Lung (tissue), 11 donors: ENCODE measurements at regions not wholly inside any gene's neighbourhood (a gene's known extent, or its start where the extent isn't known, plus 50 kb on each side); places are given as distances from the start of the nearest gene placed in this dataset.

Experiments used
- ATAC-seq: fragments of 200-7000 bp; cut with Tn5 transposase; one replicate; pipeline ENCODE4 v1.9.1; 2020; ENCODE audit warnings: moderate number of reproducible peaks; ENCODE audit not compliant: insufficient read depth, low FRiP score
- DNase-seq, 3 donors: peaks; one replicate each; pipeline ENCODE4 v3.0.0-alpha.2; 2013 to 2017
- H3K27ac ChIP-seq, 2 donors: one replicate each; pipeline ENCODE4 v1.5.1; 2013; ENCODE audit warnings: mild to moderate bottlenecking in 2 of 2, moderate library complexity in 2 of 2, control low read depth in 1 of 2, inconsistent platforms in 1 of 2, low read depth in 1 of 2, low read length in 1 of 2
- H3K27me3 ChIP-seq, 3 donors: one replicate each; pipeline ENCODE4 v1.5.1; 2013; ENCODE audit warnings: low read length in 2 of 3; ENCODE audit not compliant: control insufficient read depth in 3 of 3, insufficient read depth in 3 of 3
- H3K36me3 ChIP-seq, 4 donors: one replicate each; pipeline ENCODE4 v1.5.1; 2013; ENCODE audit warnings: low read length in 4 of 4, mild to moderate bottlenecking in 1 of 4, moderate library complexity in 1 of 4; ENCODE audit not compliant: control insufficient read depth in 4 of 4, insufficient read depth in 4 of 4
- H3K4me1 ChIP-seq, 5 donors: one replicate each; pipeline ENCODE4 v1.5.1; 2013; ENCODE audit warnings: low read length in 5 of 5, mild to moderate bottlenecking in 2 of 5, moderate library complexity in 1 of 5; ENCODE audit not compliant: control insufficient read depth in 5 of 5, insufficient read depth in 5 of 5
- H3K4me3 ChIP-seq: one replicate; pipeline ENCODE4 v1.5.1; 2013; ENCODE audit warnings: mild to moderate bottlenecking, control low read depth, moderate library complexity
- H3K9ac ChIP-seq, 2 donors: one replicate each; pipeline ENCODE4 v1.5.1; 2013; ENCODE audit warnings: low read length in 2 of 2, control low read depth in 1 of 2; ENCODE audit not compliant: insufficient read depth in 1 of 2
- H3K9me3 ChIP-seq, 4 donors: one replicate each; pipeline ENCODE4 v1.5.1; 2013; ENCODE audit warnings: low read length in 3 of 4, mild to moderate bottlenecking in 1 of 4, moderate library complexity in 1 of 4; ENCODE audit not compliant: control insufficient read depth in 4 of 4, insufficient read depth in 3 of 4
- WGBS, 2 donors: extraction: QIAGEN DNeasy Blood & Tissue Kit; methylation state at CpG; one replicate each; pipeline ENCODE4 v1.1.7; 2013; 5-methylcytosine and 5-hydroxymethylcytosine counted together
- TF ChIP-seq, protein P1 (sequence below): IDR thresholded peaks from 2 replicates; pipeline ENCODE4 v1.5.1; 2012; ENCODE audit warnings: mild to moderate bottlenecking; ENCODE audit errors: control extremely low read depth, extremely low read depth
- donor health status: control.
- donor health status: control.
- donor health status: Bipolar disorder and iron deficiency.
- donor health status: healthy.
- donor health status: DM: yes; HTN: yes; CAD: no.

DNA sequence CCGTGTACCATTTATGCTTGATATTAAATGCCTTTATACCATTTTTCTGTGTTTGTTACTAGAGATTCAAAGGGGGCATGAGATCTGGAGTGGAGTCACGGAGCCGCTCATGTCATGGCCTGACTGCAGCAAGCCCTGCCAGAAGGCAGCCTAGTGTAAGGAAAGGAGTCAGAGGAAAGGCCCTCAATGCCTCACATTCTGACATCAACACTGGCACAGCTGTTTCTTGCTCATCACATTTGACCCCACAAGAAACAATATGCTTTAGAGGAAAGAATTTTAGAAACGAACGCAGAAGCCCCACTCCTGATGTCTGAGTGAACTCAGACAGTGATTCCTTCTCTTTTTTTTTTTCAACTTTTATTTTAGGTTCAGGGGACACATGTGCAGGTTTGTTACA lies 322.4 kb upstream of the CPEB2 start:
- H3K9me3 ChIP-seq: peaks cover 0 to 4% (median 1%) of the 10 kb centered on the region in 4 donors
- no peaks in the 10 kb centered on the region for H3K36me3 ChIP-seq
- no peak overlapping the region for H3K27ac ChIP-seq
- no peak overlapping the region for H3K4me3 ChIP-seq
- no peak overlapping the region for H3K9ac ChIP-seq
- no peaks in the 10 kb centered on the region for H3K4me1 ChIP-seq
- ATAC-seq (no peak), DNase-seq (no peak)
- WGBS, 2 donors: 90 to 94% methylated on average over 5 of the region's 5 CpGs
- TF ChIP-seq, protein P1, sequence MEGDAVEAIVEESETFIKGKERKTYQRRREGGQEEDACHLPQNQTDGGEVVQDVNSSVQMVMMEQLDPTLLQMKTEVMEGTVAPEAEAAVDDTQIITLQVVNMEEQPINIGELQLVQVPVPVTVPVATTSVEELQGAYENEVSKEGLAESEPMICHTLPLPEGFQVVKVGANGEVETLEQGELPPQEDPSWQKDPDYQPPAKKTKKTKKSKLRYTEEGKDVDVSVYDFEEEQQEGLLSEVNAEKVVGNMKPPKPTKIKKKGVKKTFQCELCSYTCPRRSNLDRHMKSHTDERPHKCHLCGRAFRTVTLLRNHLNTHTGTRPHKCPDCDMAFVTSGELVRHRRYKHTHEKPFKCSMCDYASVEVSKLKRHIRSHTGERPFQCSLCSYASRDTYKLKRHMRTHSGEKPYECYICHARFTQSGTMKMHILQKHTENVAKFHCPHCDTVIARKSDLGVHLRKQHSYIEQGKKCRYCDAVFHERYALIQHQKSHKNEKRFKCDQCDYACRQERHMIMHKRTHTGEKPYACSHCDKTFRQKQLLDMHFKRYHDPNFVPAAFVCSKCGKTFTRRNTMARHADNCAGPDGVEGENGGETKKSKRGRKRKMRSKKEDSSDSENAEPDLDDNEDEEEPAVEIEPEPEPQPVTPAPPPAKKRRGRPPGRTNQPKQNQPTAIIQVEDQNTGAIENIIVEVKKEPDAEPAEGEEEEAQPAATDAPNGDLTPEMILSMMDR: no peak
- H3K27me3 ChIP-seq: no peaks in the 10 kb centered on the region

DNA sequence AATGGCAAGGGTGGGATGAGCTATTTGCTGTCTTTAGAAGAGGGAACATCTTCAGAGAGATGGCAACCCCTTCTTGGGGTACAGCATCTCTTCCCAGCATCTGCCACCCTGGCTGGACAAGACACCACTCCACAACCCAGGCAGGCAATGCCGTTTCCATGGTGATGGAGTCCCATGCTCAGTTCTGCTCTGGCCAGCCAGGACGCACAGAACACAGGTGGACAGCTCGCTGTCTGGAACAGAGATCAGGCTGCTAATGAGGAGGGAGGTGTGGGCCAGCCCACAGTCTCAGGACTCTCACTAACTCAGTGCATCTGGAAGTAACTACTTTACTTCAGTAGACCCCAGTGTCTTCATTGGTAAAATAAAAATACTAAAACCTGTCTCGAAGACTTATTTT lies 321.0 kb upstream of the CPEB2 start:
- DNase-seq (no peak), ATAC-seq (no peak)
- Histone ChIP-seq H3K27ac (no peak overlapping the region), H3K27me3 (no peaks in the 10 kb centered on the region), H3K4me1 (no peaks in the 10 kb centered on the region), H3K9ac (no peak overlapping the region), H3K36me3 (no peaks in the 10 kb centered on the region), H3K9me3 (peaks cover 0 to 4% (median 1%) of the 10 kb centered on the region in 4 donors), H3K4me3 (no peak overlapping the region)
- 79 to 91% methylated on average over 4 of the region's 4 CpGs for WGBS, 2 donors
- TF ChIP-seq, protein P1: no peak

GRCh38 chr4:14693728-14694127 lies 308.6 kb upstream of the CPEB2 start:
- Histone ChIP-seq H3K4me3 (no peak overlapping the region), H3K27me3 (peaks cover 0 to 5% (median 0%) of the 10 kb centered on the region in 3 donors), H3K9me3 (peaks cover 0 to 2% (median 0%) of the 10 kb centered on the region in 4 donors), H3K9ac (no peak overlapping the region), H3K4me1 (peaks cover 0 to 4% (median 0%) of the 10 kb centered on the region in 5 donors), H3K27ac (no peak overlapping the region), H3K36me3 (no peaks in the 10 kb centered on the region)
- no peak for DNase-seq
- TF ChIP-seq, protein P1: no peak
- ATAC-seq: no peak
